K562 (cell line): ENCODE measurements at regions not wholly inside any gene's neighbourhood (a gene's known extent, or its start where the extent isn't known, plus 50 kb on each side); places are given as distances from the start of the nearest gene placed in this dataset.

ENCODE experiments used
- PHF20 ChIP-seq: fragments of 450-650 bp; IDR thresholded peaks from 2 replicates; pipeline ENCODE4 v1.6.1; 2018; ENCODE audit not compliant: partially characterized antibody
- POLR2AphosphoS5 ChIP-seq: IDR thresholded peaks from 2 replicates; pipeline ENCODE4 v1.6.1; 2011; ENCODE audit warnings: mild to moderate bottlenecking, low read depth, low read length, moderate library complexity; ENCODE audit not compliant: control insufficient read depth, insufficient read depth
- USF2 ChIP-seq: sonication (generic); formaldehyde crosslinking; IDR thresholded peaks from 2 replicates; pipeline ENCODE4 v1.5.0; 2020; ENCODE audit warnings: missing genetic modification reagents
- ZNF224 ChIP-seq: sonication (generic); formaldehyde crosslinking; IDR thresholded peaks from 2 replicates; pipeline ENCODE4 v1.8.0; 2022; ENCODE audit warnings: mild to moderate bottlenecking, missing genetic modification reagents
- ZNF707 ChIP-seq: fragments of 250-450 bp; sonication (Bioruptor Pico); conservative IDR thresholded peaks from 2 replicates; pipeline ENCODE4 v1.8.0; 2022; ENCODE audit warnings: inconsistent platforms, mild to moderate bottlenecking, moderate library complexity
- TF ChIP-seq, protein P1 (sequence below), 3 experiments: IDR thresholded peaks in 2 of 3; conservative IDR thresholded peaks in 1 of 3; 2 replicates each; pipeline ENCODE4 v1.5.1; 2011 to 2012; ENCODE audit warnings: low read length in 3 of 3, mild to moderate bottlenecking in 3 of 3, control low read depth in 2 of 3, improper control_type of control experiment in 1 of 3, inconsistent platforms in 1 of 3, low read depth in 1 of 3, mixed read lengths in 1 of 3, moderate library complexity in 1 of 3; ENCODE audit not compliant: insufficient read depth in 2 of 3

- TF ChIP-seq ZNF707 (CRISPR knock-in tag) (no peak), USF2 (no peak), PHF20 (no peak), POLR2AphosphoS5 (no peak), ZNF224 (no peak)
- TF ChIP-seq, protein P1, sequence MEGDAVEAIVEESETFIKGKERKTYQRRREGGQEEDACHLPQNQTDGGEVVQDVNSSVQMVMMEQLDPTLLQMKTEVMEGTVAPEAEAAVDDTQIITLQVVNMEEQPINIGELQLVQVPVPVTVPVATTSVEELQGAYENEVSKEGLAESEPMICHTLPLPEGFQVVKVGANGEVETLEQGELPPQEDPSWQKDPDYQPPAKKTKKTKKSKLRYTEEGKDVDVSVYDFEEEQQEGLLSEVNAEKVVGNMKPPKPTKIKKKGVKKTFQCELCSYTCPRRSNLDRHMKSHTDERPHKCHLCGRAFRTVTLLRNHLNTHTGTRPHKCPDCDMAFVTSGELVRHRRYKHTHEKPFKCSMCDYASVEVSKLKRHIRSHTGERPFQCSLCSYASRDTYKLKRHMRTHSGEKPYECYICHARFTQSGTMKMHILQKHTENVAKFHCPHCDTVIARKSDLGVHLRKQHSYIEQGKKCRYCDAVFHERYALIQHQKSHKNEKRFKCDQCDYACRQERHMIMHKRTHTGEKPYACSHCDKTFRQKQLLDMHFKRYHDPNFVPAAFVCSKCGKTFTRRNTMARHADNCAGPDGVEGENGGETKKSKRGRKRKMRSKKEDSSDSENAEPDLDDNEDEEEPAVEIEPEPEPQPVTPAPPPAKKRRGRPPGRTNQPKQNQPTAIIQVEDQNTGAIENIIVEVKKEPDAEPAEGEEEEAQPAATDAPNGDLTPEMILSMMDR (IDR thresholded peaks at IDR 0.05 in 2 of 3, conservative IDR thresholded peaks at IDR 0.05 in 1 of 3; ENCODE audit: insufficient read depth in 2 of 3, low read depth in 1 of 3, low read length in 3 of 3) = no peak
Observed at GRCh38 chr9:109886041-109886440, 106.0 kb downstream of the PALM2AKAP2 start.
